Endodermal cell (in vitro differentiated cells): ENCODE measurements at regions not wholly inside any gene's neighbourhood (a gene's known extent, or its start where the extent isn't known, plus 50 kb on each side); places are given as distances from the start of the nearest gene placed in this dataset.

Source experiments
- DNase-seq: peaks from one replicate; pipeline ENCODE4 v3.0.0-alpha.2; 2017
- H3K27ac ChIP-seq: 2 replicates; pipeline ENCODE4 v1.5.1; 2013; ENCODE audit warnings: mild to moderate bottlenecking, low read depth, low read length, moderate library complexity
- H3K27me3 ChIP-seq: 2 replicates; pipeline ENCODE4 v1.6.1; 2013; ENCODE audit warnings: mild to moderate bottlenecking, low read length, moderate library complexity; ENCODE audit not compliant: insufficient read depth, control insufficient read depth, poor library complexity, severe bottlenecking
- H3K36me3 ChIP-seq: 2 replicates; pipeline ENCODE4 v1.7.0; 2013; ENCODE audit warnings: mild to moderate bottlenecking, low read length, moderate library complexity; ENCODE audit not compliant: control insufficient read depth, insufficient read depth
- H3K4me1 ChIP-seq: one replicate; pipeline ENCODE4 v1.7.0; 2013; ENCODE audit warnings: low read length; ENCODE audit not compliant: control insufficient read depth, insufficient read depth
- H3K4me3 ChIP-seq: 2 replicates; pipeline ENCODE4 v1.5.1; 2013; ENCODE audit warnings: mild to moderate bottlenecking, low read length, moderate library complexity
- H3K9ac ChIP-seq: 2 replicates; pipeline ENCODE4 v1.6.1; 2013; ENCODE audit warnings: mild to moderate bottlenecking, low read length, moderate library complexity; ENCODE audit not compliant: poor library complexity, severe bottlenecking; ENCODE audit errors: extremely low read depth
- H3K9me3 ChIP-seq: 2 replicates; pipeline ENCODE4 v1.6.1; 2013; ENCODE audit warnings: mild to moderate bottlenecking, low read length, moderate library complexity; ENCODE audit not compliant: control insufficient read depth
- H3K27ac Mint-ChIP-seq: 2 replicates; pipeline ENCODE4 v1.8.0; 2020; ENCODE audit warnings: mixed read lengths
- H3K27me3 Mint-ChIP-seq: 2 replicates; pipeline ENCODE4 v1.8.0; 2021; ENCODE audit warnings: mild to moderate bottlenecking, mixed read lengths; ENCODE audit not compliant: insufficient read depth
- H3K36me3 Mint-ChIP-seq: 2 replicates; pipeline ENCODE4 v1.8.0; 2020; ENCODE audit warnings: low read depth, mixed read lengths
- H3K4me1 Mint-ChIP-seq: 2 replicates; pipeline ENCODE4 v1.8.0; 2020; ENCODE audit warnings: mixed read lengths
- H3K4me3 Mint-ChIP-seq: 2 replicates; pipeline ENCODE4 v1.8.0; 2020; ENCODE audit warnings: mild to moderate bottlenecking, moderate library complexity, mixed read lengths
- H3K9me3 Mint-ChIP-seq: 2 replicates; pipeline ENCODE4 v1.8.0; 2020; ENCODE audit warnings: mild to moderate bottlenecking, mixed read lengths
- WGBS, 2 experiments: methylation state at CpG; one replicate each; pipeline versions ENCODE4 v1.1.5 to v1.1.7; 2013; ENCODE audit warnings: missing lambda C conversion rate in 2 of 2, mixed read lengths in 1 of 2; ENCODE audit not compliant: insufficient coverage in 1 of 2, insufficient read length in 1 of 2; 5-methylcytosine and 5-hydroxymethylcytosine counted together
- TF ChIP-seq, protein P1 (sequence below): fragments of 200-600 bp; sonication (generic); conservative IDR thresholded peaks from 2 replicates; pipeline ENCODE4 v1.5.0; 2021; ENCODE audit warnings: antibody characterized with exemption, mild to moderate bottlenecking

DNA sequence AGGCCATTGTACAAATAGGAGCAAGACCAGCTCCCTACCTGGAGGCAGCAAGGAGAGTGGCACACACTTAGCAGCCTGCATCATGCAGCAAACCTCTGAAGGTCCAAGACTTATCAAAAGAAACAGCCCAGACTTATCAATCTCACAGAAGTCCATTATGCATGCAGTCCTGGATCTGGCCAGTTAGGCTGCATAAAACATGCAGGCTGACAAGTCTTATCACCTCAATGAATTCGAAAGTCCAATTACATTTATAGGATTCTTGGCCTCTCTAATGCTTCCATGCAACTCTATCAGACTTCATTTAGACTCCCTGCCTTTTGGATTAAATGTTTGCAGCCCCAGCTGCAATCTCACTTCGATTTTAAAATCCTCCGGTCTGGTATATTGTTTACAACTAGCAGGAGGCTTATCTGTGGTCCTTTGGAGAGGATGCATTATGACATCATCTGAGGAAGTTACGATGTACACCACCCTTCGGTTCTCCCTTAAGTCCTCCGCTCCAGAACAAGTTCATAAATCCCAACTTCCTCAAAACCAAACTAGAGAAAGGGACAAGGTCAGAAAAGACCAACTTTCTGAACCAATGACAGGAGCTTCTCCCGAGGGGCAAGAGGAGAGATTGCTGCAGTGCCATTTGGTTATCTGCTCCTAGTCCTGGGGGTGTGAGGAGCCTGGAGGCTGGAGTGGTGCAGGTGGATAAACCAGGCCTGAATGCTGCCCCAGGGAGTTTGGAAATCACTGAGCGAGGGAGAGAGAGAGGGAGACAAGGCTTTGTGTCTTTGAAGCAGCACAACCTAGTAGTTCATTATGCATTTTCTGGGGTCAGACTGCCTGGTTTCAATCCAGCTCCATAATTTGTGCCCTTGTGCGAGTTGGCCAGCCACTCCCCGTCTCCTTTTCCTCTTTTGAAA lies 313.9 kb downstream of the TLE1 start:
- H3K9me3 ChIP-seq, result no peaks in the 10 kb centered on the region
- Mint-ChIP-seq H3K27ac (no peak overlapping the region), H3K4me3 (no peak overlapping the region), H3K27me3 (no peaks in the 10 kb centered on the region), H3K36me3 (no peaks in the 10 kb centered on the region), H3K4me1 (peaks cover 51% of the 10 kb centered on the region), H3K9me3 (no peaks in the 10 kb centered on the region)
- DNase-seq, result no peak
- H3K4me1 ChIP-seq, result peaks cover 11% of the 10 kb centered on the region
- TF ChIP-seq, protein P1, sequence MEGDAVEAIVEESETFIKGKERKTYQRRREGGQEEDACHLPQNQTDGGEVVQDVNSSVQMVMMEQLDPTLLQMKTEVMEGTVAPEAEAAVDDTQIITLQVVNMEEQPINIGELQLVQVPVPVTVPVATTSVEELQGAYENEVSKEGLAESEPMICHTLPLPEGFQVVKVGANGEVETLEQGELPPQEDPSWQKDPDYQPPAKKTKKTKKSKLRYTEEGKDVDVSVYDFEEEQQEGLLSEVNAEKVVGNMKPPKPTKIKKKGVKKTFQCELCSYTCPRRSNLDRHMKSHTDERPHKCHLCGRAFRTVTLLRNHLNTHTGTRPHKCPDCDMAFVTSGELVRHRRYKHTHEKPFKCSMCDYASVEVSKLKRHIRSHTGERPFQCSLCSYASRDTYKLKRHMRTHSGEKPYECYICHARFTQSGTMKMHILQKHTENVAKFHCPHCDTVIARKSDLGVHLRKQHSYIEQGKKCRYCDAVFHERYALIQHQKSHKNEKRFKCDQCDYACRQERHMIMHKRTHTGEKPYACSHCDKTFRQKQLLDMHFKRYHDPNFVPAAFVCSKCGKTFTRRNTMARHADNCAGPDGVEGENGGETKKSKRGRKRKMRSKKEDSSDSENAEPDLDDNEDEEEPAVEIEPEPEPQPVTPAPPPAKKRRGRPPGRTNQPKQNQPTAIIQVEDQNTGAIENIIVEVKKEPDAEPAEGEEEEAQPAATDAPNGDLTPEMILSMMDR, result no peak
- no peaks in the 10 kb centered on the region for H3K27me3 ChIP-seq
- H3K27ac ChIP-seq, result peak overlapping the region; percentile 14
- WGBS, 2 experiments, result 92 to 98% methylated on average over 8 to 10 of the region's 10 CpGs
- no peak overlapping the region for H3K9ac ChIP-seq
- no peaks in the 10 kb centered on the region for H3K36me3 ChIP-seq
- no peak overlapping the region for H3K4me3 ChIP-seq

DNA sequence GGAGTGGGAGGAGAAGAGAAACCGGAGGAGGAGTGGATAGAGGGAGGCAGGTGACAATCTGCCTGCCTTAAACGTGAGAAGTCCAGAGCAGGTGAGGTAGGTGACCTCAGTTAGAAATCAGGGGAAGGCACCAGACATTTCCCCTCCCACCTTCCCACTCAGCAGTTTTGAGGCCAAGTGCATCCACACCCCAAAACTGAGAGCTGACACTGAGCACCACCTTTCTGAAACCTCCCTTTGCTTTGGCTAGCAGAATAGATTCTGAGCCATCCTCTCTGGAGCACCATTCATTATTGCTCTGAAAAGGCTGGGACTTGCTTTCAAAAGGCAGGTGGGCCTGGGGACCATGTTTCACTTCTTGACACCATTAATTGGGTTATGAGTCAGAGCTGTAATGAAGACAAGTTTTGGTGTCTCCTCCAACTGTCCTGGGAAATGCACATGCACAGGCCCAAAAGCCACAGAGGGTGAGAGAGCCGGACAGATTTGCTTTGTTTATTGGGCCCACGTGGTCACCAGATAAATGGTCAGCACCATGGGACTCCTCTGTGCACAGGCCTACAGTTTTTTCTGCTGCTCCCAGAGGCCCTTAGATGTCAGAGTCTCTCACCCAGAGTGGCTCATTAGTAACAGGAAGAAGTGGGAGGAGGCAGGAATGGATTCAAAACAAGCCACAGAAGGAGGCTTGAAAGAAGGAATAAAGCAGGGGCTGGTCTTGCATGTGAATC lies 314.7 kb downstream of the TLE1 start:
- Mint-ChIP-seq H3K4me1 (peaks cover 52% of the 10 kb centered on the region), H3K9me3 (no peaks in the 10 kb centered on the region), H3K4me3 (no peak overlapping the region), H3K27ac (no peak overlapping the region), H3K36me3 (no peaks in the 10 kb centered on the region), H3K27me3 (no peaks in the 10 kb centered on the region)
- H3K27ac ChIP-seq, result no peak overlapping the region
- no peaks in the 10 kb centered on the region for H3K36me3 ChIP-seq
- H3K9me3 ChIP-seq, result no peaks in the 10 kb centered on the region
- TF ChIP-seq, protein P1, result no peak
- H3K4me1 ChIP-seq, result peaks cover 11% of the 10 kb centered on the region
- no peak overlapping the region for H3K4me3 ChIP-seq
- DNase-seq, result no peak
- WGBS, 2 experiments, result 71 to 84% methylated on average over 2 to 4 of the region's 4 CpGs
- no peaks in the 10 kb centered on the region for H3K27me3 ChIP-seq
- H3K9ac ChIP-seq, result no peak overlapping the region

DNA sequence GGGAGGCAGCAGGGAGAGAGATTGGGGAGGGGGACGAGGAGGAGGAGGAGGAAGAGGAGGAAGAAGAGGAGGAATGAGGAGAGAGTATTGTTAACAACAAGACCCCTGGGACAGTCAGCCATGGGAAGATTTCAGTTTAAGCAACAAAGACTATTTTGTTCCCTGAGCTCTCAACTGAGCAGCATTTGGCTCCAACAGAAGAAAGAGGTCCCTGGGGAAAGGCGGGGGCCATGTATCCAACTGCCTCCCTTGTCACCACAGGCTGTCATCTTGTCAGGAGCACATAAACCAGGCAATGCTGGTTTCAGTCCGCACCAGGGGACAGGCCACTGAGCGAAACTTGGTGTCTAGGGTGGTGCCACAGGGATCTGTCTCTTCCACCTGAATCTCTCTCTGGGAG lies 316.1 kb downstream of the TLE1 start:
- Mint-ChIP-seq H3K4me3 (no peak overlapping the region), H3K4me1 (peaks cover 56% of the 10 kb centered on the region), H3K27ac (no peak overlapping the region), H3K36me3 (no peaks in the 10 kb centered on the region), H3K9me3 (no peaks in the 10 kb centered on the region), H3K27me3 (no peaks in the 10 kb centered on the region)
- H3K36me3 ChIP-seq, result no peaks in the 10 kb centered on the region
- no peak overlapping the region for H3K9ac ChIP-seq
- DNase-seq, result no peak
- H3K4me3 ChIP-seq, result no peak overlapping the region
- no peaks in the 10 kb centered on the region for H3K9me3 ChIP-seq
- peaks cover 11% of the 10 kb centered on the region for H3K4me1 ChIP-seq
- 88 to 91% methylated on average over 2 to 4 of the region's 4 CpGs for WGBS, 2 experiments
- H3K27ac ChIP-seq, result no peak overlapping the region
- no peaks in the 10 kb centered on the region for H3K27me3 ChIP-seq
- TF ChIP-seq, protein P1, result no peak
